IPS-NIHi11 (cell line): ENCODE measurements at regions not wholly inside any gene's neighbourhood (a gene's known extent, or its start where the extent isn't known, plus 50 kb on each side); places are given as distances from the start of the nearest gene placed in this dataset.
A peak's percentile ranks its signal among the peaks of the same experiment; 100 is the strongest.

Source experiments
- DNase-seq: peaks from one replicate; pipeline ENCODE4 v3.0.0; 2012; ENCODE audit warnings: mixed read lengths, low spot score

DNA sequence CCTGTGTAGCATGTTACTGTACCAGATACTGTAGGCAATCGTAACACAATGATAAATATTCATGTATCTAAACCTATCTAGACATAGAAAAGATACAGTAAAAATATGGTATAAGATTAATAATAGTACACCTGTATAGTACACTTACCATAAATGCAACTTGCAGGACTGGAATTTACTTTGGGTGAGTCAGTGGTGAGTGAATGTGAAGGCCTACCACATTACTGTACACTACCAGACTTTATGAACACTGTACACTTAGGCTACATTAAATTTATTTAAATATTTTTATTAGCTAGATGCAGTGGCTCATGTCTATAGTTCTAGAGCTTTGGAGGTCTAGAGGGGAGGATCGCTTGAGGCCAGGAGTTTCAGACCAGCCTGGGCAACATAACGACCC lies 186.6 kb upstream of the ROPN1 start:
- no peak for DNase-seq

DNA sequence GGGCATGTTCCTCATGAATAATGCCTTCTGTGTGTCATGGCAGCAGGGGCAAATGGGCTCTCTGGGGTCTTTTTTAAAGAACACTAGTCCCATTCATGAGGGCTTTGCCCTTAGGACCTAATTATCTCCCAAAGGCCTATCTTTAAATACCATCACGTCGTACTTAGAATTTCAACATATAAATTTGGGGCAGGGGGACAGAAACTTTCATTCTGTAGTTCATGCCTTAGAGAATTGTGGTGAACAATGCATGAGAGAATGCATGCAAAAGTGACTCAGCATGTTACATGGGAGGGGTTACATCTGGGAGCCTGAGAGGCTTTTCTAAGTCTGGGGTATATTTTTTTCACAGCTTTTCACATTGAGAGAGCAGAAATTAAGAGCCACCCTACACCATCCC lies 208.5 kb upstream of the ROPN1 start:
- no peak for DNase-seq

DNA sequence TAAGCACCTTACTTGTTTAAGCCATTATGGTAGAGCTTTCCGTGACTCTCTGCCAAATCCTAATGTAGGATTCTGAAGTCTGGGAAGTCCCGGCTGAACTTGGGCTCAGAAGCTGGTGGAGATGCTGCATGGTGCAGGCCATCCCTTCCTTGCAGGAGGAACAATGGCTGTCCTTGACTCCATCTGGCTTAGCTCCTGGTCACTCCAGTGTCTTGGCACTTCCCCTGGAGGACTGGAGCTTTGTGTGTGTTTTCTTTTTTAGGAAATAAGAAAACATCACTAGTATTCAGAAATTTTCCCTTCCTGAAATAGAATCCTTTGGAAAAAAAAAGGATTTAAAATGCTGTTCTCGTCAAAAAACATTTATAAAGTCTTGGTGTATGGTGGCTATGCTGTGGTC lies 209.3 kb upstream of the ROPN1 start:
- no peak for DNase-seq

GRCh38 chr3:124201786-124202185 lies 209.9 kb upstream of the ROPN1 start:
- DNase-seq = no peak

- DNase-seq = no peak
Measured at GRCh38 chr3:124202754-124203153, 210.8 kb upstream of the ROPN1 start.

DNA sequence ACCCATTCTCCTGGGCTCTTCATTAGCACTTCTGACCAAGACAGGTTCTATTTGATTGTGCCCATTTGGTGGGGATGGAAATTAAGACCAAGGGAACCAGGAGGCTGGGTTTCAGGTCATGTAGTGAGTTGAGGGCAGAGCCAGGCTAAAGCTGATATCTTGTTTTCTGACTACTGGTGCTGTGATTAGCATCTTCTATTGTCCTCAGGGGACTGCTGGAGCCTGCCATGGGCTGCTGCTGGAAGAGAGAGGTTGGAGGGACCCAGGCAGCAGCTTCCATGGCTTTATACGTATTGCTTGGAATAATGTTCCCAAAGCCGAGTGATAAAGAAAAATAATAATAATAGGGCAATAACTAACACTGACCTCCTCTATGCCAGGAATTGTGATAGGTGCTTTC lies 211.4 kb upstream of the ROPN1 start:
- DNase-seq = no peak

DNA sequence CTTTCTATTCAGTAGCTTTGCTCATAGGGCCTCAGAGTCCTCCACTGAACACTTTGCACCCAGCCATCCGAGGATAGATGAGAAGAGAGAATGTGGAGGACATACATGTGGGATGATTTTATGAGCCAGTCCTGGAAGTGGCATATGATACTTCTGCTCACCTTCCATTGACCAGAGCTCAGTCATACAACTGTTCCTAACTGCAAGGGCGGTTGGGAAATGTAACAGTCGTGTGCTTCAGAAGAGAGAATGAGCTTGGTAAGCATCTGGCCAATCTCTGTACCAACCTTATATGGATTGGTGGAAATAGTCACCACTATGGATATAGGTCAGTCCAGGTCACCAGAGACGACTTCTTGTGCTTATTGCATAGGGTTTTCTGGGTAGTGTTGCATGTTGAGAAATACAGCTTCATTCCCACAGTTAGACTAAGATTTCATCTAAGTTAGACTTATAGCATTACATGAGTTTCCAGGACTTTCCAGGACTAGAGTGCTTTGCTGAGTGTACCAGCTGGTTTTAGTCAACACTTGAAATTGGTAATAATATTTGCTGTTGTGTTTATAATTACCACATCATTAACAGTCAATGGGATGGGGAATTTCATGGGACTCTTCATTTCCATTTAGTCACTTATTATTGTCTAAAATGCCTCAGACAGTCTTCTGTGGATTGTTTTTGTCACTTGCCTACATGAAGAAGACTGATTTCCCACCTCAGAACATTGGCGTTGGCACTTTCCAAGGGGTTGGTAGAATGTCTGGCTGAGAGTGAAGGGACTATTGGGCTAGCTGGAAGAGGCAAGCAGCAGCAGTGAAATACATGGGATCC lies 214.5 kb upstream of the ROPN1 start:
- no peak for DNase-seq

- DNase-seq = no peak
Measured at GRCh38 chr3:124207077-124207476, 215.2 kb upstream of the ROPN1 start.

DNA sequence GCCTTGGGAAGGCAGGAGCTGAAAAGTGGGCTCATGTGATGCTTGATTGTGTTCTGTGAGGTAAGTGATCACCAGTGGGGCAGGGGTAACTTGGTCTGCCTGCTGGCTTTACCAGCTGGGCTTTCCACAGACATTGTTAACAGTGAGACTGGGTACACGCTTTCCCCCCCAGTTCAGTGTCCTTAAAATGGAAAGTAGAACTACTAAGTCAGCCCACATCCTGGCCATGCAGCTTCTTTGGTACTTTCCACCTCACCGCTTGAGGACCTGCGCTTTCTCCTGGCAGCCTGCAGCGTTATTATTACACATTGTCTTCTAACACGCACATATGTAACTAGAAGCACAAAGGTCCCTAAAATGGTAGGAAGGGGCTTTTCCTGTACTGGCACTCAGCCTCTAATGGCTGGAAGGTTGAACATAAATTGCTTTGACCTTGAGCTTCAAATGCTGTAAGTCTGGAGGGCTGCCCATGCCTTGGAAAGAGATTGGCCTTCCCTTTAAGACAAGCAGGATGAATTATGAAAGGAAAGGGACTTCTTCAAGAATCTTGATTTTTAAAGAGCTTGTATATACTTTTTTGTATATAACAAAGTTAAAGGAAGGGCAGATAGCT lies 216.1 kb upstream of the ROPN1 start:
- no peak for DNase-seq

DNA sequence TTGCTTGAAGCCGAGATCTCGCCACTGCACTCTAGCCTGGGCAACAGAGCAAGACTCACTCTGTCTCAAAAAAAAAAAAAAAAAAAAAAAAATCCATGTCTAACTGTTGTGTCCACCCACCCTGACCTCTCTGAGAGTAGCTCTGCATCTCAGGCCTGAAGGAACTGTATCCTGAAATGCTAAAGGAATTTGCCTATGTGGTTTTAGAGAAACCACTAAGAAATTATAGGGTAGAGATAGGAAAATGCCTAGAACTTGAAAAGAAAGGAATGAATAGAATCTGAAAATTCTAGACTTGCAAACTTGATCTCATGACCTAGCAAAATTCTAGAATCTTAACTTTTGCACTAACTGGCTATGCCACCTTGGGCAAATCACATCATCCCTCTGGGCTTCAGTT lies 217.5 kb upstream of the ROPN1 start:
- no peak for DNase-seq

GRCh38 chr3:124210899-124211298 lies 219.0 kb upstream of the ROPN1 start:
- DNase-seq = no peak

GRCh38 chr3:124213641-124214040 lies 221.7 kb upstream of the ROPN1 start:
- DNase-seq = no peak

DNA sequence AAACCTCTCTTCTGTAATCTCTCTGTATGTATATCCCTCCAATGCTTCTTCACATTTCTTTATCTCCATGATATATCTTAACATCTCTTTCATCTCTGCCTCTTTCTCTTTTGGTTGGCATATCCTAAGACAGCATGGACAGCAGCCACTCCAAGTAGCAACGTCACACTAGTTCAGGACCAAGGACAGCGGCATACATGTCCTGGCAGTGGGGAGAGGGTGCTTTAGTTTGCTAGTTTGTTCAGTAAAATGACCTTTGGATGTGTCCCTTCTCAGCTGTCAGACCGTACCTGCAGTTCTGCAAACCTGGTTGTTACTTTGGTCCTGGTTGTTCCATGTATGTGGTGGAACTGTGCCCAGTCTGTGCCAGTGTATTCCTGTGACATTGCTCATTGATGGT lies 225.6 kb upstream of the ROPN1 start:
- peak; percentile 94 for DNase-seq

DNA sequence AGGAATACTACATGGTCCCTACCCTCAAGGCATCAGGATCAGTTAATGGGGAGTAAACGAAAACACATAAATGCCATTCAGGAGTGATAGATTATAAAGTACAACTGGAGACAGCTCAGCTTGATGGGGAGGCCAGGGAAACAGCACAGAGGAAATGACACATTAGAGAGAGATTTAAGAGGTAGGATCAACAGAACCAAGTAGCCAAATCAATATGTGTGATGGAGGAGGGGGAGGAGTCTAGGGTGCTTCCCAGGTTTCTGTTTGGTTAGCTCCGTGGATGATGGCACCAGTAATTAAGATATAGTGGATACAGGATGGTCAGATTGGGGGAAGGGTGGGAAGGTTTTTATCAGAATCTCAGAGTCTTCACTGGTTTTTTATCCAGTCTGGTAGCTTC lies 229.5 kb upstream of the ROPN1 start:
- DNase-seq = no peak

GRCh38 chr3:124223853-124224252 lies 231.9 kb upstream of the ROPN1 start:
- no peak for DNase-seq

DNA sequence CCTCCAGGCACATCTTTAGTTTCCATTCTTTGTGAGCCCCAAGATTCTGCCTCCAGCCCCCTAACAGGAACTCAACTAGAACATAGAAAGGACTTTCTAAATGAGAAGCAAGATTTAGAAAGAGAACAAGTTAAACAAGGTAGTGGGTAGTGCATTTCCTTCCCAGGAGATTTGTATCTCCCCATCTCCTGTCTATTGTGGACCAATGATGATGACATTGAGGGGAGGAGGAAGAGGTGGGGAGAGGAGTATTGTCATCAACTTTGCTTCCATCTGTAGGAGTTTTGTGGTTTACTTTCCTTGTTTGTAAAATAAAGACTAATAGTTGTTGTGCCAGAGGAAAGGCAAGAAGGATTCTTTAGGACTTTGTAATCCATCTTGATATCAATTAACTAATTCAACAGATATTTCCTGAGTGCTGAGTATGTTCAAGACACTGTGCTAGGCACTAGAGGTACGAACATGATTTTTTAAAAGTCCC lies 235.3 kb upstream of the ROPN1 start:
- no peak for DNase-seq

DNA sequence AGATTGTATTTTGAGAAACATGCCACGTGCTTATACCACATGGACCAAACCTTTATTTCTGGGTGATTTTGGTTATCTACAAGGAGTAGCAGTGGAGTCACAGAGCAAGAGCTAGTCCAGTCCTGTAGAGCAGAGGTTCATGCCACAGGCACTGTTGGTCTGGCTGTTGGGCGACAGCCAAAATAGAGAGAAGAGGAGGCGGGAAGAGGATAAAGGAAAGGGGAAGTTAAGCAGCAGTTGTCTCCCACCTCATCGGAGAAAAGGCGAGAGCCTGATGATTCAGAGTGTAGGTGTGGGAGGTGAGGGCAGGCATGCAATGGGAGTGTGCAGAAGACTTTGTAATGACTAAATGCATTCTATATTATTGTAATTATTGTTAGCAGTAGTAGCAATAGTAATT lies 237.5 kb upstream of the ROPN1 start:
- DNase-seq = no peak

DNA sequence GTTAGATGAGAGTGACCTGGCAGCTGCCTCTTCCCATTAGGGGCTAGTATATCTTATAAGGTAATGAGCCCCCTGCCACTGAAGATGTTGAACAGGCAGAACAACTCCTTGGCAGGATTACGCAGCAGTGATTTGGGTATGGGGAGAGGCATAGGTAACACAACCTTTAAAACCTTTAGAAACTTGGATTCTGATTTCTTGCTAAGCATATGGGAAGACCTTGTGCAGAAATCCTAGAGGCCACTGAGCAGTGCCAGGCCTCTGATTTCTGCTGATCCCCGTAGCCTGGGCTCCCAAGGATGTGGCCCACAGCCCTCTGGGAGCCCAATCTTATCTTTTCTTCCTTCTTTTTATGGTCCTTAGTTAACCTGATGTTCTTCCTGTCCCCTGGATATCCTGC lies 237.9 kb upstream of the ROPN1 start:
- no peak for DNase-seq

DNA sequence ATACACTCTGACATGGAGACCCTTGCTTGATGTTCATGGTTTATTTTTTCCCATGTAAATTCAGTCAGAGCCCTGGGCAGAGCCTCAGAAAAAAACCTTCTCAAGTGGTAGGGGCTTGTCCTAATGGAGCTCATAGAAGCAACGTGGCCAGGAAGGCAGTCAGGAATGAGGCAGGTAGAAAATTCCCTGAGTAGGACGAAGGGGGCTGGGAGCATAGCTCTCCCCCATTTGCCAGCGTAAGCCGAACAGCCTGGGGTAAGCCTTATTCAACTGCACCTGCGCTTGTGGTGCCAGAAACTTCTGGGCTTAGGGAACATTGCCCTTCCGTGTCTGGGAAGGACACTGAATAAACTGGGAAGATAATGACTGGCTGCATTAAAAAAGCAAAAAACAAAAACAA lies 238.5 kb upstream of the ROPN1 start:
- no peak for DNase-seq

GRCh38 chr3:124230998-124231397 lies 239.1 kb upstream of the ROPN1 start:
- DNase-seq = peak; percentile 19

DNA sequence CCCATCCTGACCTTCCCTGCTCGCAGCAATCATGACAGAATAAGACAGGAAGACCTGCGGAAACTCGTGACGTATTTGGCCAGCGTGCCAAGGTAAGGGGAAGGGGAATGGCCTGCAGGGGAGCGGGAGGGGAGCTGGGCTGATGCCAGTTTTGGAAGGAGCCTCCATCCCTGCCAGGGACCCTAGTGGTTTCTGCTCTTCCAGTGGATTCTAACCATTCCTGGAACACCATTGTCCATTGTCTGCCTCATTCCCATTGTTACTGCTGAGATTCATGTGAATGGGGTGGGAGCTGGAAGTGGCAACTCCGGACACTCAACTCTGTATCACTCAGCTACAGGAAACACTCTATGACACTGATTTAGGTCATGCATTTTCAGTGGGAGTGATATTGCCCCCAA lies 242.9 kb upstream of the ROPN1 start:
- DNase-seq = no peak

GRCh38 chr3:124235446-124235845 lies 243.5 kb upstream of the ROPN1 start:
- DNase-seq = no peak

- DNase-seq = no peak
Measured at GRCh38 chr3:124243177-124243859, 251.4 kb upstream of the ROPN1 start.
